ENCODE measurements at regions not wholly inside any gene's neighbourhood (a gene's known extent, or its start where the extent isn't known, plus 50 kb on each side); places are given as distances from the start of the nearest gene placed in this dataset.
"Not testable (repeated sequence)": the region's sequence is repeated elsewhere in the genome, so short reads cannot be mapped to it uniquely, and the experiment has no call there.

DNA sequence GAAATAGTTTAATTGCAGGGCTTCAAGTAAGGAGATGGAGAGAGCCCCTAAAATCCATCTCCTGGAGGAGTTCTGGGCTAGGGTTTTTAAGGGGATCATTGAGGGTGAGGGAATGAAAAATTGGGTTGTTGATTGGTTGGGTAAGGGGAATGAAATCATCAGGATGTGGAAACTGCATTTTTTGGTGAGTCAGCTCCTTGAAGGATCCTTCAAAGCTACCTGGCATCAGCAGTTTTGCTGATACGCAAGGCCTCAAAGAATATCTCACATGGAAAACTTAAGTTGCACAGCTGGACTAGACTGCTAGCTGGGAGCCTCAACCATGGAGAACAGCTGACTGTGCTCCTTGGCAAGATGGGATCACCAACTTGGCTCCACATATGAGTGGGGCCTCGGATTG is 136.7 kb downstream of the FGF10 start:
- no peak for DNase-seq (ENCODE audit: low spot score)

DNA sequence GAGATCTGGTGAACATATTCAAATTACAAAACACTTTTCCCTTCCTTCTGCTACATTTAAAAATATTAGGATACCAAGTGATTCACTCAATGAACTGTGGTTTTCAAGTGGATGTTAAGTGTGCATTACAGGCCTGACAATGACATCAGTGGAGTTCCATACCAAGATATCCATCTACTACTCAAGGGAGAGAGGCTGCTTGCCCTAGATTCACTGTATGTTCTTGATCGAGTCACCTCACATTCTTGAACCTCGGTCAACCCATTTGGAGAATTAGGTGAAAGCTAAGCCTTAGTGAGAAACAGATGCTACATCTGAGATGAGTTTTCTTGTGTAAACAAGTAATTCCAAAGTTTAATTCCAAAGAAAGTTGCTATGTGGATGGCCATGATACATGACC is 142.2 kb downstream of the FGF10 start:
- DNase-seq (ENCODE audit: low spot score): peak; percentile 12

DNA sequence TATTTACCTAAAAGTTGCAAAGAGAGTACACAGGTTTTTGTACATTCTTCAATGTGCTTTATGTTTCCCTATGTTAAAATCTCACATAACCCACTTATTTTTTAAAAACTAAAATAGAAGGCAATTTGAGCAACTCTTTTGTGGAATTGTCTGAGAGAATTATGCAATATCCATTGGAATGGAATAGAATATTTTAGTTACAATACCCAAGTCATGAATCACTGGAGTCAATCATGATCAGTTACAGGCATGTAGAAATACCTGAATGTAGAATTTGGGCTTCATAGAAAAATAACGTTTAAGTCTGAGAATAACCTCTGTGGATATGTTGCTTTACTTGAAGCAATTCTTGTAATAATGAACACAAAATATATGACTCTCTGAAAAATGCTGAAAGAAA is 143.3 kb downstream of the FGF10 start:
- no peak for DNase-seq (ENCODE audit: low spot score)

DNA sequence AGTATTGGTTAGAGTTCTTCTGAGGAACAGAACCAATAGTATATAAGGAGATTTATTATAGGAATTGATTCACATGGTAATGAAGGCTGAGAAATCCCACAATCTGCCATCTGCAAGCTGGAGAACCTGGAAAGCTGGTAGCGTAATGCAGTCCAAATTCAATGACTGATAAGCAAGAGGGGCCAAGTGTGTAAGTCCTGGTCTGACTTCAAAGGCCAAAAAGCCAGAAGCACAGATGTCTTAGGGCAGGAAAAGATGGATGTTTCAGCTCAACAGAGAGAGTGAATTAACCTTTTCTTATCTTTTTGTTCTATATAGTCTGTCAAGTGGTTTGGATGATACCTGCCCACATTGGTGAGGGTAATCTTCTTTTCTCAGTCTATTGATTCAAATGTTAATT is 146.4 kb downstream of the FGF10 start:
- no peak for DNase-seq (ENCODE audit: low spot score)

DNA sequence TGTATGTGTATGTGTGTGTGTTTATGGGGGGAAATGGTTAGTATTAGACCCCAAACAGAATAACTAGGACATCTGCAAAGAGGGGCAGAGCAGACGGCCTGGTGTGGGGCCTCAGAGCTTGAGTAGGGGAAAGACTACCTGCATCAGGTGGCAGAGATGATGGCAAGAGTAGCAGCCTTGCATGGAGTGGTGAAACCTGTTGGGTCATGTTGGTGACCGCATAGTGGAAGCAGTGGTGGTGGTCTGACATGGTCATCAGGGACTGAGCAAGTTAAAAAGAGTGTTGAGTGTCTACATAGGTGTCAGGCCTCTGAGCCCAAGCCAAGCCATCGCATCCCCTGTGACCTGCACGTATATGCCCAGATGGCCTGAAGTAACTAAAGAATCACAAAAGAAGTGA is 153.2 kb downstream of the FGF10 start:
- DNase-seq (ENCODE audit: low spot score): no peak

DNA sequence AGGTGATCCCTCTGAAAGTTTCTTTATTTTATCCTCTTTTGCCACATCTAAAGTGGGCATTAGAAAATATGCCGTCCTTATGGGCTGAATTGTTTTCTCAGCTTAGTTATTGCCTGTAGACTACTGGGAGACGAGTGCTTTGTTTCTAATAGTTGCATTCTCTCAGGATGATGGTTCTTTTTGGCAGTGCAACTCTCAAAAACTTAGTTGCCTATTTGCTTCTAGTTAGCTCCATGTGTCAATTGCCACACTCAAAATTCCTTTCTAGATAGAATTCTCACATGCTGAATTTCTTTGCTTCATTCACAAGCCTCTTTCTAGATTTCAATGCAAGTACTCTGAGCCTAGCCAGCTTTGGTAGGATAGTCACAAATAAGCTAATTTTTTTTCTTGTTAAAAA is 155.5 kb downstream of the FGF10 start:
- DNase-seq (ENCODE audit: low spot score): peak; percentile 19

DNA sequence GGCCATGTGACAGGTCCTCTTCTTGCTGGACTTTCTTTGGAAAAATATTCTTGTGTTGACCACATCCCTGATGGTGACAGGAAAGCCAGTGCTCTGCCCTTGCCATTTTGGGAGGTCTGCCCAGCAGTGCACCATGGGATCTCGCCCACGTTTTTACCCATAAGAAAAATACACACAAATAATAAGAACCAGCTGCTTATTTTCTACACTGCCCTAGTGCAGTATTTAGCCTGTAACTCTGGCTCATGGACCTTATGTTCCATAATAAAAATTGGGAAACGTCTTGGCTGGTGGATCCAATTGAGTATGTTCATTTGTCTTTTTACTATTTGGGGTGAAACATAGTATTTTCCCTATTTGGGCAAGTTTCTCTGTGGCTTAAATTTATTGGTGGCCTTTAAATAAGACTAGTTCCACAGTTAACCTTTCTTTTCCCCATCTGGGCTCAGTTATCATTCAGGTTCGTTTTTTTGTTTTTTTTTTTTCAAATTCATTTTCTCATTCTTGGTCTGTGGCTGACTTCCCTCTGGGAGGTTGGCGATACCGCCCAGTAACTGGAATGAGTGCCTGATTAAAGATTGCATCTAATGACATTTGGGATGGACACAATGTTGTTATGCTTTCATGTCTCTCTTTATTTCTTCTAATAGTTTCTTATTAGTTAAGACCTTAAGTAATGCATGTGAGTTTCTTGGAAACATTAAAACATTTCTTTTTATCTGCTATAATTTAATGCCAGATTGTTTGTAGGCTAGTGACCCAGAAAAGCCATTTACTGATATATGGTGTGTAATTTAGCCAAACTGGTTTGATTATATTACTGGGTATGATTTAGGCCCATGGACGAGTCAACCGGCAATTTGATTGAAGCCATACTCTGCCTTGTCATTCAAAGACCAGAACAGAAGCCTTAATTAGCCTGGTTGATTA is 163.7 kb downstream of the FGF10 start:
- no peak for DNase-seq (ENCODE audit: low spot score)

DNA sequence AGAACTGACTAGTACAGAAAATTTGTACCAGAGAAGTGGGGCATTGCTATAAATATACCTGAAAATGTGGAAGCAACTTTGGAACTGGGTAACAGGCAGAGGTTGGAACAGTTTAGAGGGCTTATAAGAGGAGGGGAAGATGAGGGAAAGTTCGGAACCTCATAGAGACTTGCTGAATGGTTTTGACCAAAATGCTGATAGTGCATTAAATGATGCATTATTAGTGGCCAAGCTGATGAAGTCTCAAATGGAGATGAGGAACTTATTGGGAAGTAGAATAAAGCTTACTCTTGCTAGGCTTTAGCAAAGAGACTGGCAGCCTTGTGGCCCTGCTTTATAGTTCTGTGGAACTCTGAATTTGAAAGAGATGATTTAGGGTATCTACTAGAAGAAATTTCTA is 189.8 kb downstream of the FGF10 start:
- DNase-seq (ENCODE audit: low spot score): no peak

DNA sequence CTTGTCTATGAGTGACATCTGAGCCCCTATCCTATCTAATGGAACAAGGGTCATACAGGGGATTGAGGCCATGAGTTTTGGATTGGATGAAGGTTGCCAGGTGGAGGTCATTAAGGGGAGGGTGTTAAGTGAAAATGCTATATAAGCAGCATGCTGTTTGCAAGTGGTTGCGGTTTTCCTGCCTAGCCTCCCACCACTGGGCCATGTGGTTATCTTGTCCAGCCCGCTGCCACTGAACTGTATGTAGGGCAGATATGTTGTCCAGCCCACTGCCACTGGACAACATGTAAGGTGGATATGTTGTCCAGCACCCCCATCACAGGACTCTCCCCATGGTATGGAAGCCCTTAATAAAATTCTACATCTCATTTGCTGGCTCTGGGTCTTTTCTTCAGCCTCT is 200.0 kb downstream of the FGF10 start:
- DNase-seq (ENCODE audit: low spot score): no peak

DNA sequence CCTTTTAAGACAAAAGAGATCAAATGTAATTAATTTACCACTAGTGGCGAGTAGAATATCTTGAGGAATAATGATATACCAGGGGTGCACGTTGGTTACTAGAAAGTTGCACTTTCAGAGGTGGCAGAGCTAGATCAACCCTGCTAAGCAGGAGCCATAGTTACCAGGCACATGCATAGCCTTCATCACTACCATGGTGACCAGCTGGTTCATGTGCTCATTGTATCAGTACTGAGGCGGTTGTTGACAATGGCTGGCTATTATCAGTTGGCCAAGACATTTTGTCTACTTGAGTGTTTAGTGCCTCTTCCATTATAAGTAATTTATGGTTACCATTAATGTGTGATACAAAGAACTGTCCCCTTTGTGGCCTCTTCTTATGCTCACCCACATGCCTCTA is 201.2 kb downstream of the FGF10 start:
- DNase-seq (ENCODE audit: low spot score): no peak

DNA sequence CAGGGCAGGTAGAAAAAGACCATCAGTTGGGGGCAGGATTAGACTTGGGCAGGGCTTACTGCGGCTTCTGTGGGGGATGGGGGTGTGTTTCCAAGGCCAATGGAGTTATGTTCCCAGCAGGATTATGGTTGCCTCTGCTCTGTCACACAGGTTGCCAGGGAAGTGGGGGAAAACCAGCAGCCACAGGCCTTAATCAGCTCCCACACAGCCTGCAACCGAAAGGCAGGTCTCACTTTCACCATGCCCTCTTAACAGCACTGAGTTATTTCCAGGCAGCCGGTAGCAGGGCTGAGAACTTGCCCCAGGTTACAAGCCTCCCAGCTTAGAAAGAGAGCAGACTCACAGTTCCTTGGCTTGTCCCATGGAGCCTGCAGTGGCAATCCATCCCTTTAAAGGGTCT is 205.5 kb downstream of the FGF10 start:
- DNase-seq (ENCODE audit: low spot score): no peak

DNA sequence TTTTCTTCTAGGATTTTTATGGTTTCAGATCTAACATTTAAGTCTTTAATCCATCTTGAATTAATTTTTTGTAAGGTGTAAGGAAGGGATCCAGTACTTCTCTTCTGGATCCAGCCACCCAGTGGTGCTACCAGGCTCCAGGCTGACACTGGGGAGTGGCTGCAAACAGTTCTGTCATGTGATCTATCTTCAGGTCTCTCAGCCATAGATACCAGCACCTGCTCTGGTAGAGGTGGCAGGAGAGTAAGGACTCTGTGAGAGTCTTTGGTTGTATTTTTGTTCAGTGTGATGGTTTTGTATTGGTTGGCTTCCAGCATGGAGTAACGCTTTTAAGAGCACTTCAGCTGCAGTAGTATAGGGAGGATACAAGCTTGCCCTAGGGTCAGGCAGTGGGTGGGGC is 205.9 kb downstream of the FGF10 start:
- no peak for DNase-seq (ENCODE audit: low spot score)

DNA sequence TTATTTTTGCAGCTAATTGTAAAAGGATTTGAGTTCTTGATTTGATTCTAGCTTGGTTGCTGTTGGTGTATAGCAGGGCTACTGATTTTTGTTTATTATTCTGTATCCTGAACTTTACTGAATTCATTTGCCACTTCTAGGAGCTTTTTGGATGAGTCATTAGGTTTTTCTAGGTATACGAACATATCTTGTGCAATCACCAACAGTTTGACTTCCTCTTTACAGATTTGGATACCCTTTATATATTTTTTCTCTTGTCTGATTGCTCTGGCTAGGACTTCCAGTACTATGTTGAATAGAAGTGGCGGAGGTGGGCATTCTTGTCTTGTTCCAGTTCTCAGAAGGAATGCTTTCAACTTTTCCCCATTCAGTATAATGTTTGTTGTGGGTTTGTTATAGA is 210.8 kb downstream of the FGF10 start:
- DNase-seq (ENCODE audit: low spot score): no peak

DNA sequence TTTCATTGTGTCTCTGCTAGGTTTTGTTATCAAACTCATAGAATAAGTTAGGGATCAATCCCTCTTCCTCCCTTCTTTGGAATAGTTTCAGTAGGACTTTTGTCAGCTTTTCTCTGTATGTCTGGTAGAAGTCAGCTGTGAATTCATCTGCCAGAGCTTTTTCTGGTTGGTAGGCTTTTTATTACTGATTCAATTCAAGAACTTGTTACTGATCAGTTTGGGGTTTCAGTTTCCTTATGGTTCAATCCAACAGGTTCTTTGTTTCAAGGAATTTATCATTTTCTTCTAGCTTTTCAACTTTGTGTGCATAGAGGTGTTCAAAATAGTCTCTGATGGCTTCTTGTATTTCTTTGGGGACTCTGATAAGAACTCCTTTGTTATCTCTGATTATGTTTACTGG is 221.7 kb downstream of the FGF10 start:
- DNase-seq (ENCODE audit: low spot score): no peak

DNA sequence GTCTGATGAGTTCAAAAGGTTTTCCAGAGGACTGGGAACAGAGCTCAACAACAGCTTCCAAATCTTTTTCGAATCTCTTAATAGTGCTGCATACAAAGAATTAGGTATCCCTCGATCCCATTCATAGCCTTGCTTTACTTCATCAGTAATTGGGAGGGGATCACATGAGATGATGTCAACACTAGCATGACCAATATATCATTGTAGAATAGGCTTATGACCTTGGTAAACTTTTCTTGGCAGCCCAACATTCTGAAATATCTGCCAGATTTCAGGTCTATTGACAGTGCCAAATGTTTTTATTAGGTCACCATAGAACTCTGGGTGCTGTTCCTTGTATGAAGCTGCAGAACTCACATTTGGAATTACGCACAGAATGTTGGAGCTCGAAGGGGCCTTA is 228.9 kb downstream of the FGF10 start:
- DNase-seq (ENCODE audit: low spot score): no peak

DNA sequence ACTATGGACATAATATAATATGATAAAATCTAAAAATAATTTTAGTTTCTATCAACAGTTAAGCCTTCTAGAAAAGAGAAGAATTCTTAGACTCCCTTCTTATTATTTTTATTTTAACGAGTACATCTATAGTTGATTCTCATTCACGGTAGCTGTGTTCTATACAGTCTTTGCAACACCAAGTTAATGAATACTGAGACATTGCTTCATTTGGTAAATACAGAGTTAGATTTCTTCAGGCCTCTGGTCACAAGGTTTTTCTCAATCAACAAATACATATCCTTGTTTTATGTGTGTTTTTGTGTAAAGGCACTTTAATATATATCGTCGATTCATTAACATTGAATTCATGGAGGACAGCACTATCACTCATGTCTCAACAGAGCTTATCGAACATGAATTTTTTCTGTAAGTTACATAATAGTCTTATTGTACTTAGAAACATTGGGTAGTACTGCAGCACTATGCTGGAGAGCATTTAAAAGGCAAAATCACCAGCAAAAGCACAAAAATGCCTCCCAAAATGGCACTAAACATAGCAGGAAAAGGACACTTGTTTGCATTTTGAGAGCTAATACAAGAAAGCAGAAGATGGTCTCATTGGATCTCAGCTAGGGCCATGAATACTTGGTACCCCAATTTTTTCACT is 239.0 kb downstream of the FGF10 start:
- no peak for DNase-seq (ENCODE audit: low spot score)

DNA sequence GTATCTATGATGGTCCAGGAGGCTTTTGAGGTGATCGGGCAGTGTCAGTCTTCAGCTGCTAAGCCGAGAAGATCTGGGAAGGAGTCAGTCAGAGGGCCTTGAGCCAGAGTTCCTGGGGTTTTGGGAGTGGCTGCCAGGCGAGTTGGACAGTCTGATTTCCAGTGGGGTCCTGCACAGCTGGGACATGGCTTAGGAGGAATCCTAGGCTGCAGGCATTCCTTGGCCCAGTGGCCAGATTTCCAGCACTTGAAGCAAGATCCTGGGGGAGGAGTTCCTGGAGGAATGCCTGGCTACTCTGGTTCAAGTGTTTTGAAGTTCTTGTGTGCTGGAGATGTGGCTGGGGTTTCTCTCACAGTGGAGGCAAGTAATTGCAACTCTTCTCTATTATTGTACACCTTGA is 271.3 kb downstream of the FGF10 start:
- DNase-seq (ENCODE audit: low spot score): not testable (repeated sequence)

DNA sequence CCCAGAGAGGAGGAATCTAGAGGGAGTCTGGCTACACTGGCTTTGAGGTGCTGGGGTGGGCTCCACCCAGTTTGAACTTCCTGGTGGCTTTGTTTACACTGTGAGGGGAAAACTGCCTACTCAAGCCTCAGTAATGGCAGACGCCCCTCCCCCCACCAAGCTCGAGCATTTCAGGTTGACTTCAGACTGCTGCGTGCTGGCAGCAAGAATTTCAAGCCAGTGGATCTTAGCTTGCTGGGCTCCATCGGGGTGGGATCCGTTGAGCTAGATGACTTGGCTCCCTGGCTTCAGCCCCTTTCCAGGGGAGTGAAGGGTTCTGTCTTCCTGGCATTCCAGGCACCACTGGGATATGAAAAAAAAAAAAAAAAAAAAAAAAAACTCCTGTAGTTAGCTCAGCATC is 281.0 kb downstream of the FGF10 start:
- DNase-seq (ENCODE audit: low spot score): not testable (repeated sequence)

DNA sequence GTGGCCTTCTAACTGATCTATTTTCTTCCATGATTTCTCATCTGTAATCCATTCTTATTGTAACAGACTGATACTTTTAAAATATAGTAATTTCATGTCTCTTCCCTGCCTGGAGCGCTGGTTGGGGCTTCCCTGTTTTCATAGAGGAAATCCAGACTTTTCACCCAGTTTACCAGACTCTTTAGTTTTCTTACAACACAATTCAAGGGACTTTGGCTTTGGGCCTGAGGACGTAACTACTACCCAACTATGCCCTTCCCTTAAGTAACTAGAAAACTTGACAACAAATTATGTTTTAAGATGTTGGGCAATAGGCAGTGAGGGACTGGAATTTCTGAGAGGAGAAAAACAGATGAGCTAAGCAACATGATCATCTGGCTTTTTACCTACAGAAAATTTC is 289.6 kb downstream of the FGF10 start:
- DNase-seq (ENCODE audit: low spot score): no peak

DNA sequence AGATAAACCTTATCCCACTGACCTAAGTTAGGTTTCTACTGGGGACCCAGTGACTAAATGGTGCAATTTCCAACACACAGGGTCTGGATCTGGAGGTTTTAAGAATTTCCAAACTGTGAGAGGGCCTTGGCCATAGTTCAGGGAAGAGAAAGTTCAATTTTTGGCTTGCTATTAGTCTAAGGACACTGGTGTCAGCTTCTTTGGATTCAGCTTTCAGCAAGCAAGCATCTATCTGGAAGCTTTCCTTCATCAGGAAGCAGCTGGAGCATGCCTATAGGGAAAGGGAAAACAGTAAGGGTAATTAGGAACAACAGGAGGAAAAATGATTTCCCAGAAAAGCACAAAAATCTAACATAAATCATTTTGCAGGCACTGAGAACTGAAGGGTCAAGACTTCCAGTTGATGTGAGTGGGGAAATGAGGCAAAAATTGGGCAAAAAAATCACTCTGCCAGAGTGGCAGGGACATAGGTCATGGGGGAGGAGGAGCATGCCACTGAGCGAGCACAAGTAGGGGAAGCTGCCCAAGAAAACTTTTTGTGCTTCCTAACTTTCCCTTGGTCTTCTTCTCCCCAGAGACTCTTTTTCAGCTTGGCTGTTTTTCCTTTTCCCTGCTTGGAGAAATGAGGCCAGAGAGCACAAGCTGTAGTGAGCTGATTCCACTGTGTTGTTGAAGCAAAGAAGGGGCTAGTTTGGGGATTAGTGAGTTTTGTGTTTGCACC is 299.6 kb downstream of the FGF10 start:
- no peak for DNase-seq (ENCODE audit: low spot score)

DNA sequence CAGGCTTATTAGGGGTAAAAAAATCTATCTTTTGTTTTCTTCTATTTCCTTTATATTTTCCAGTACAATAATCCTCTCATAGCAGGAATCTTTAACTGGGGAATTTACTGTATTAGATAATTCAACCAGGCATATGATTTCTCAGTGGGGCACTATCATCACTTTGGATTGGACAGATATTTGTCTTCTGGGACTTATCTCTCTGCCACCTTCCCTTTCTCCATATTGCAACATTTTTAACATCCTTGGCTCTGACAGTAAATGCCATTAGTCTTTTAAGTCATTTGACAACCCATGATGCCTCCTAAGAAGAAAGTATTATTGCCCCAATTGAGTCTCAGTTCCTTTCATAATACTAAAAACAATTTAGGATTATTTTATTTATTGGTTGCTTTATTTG is 304.1 kb downstream of the FGF10 start:
- no peak for DNase-seq (ENCODE audit: low spot score)

DNA sequence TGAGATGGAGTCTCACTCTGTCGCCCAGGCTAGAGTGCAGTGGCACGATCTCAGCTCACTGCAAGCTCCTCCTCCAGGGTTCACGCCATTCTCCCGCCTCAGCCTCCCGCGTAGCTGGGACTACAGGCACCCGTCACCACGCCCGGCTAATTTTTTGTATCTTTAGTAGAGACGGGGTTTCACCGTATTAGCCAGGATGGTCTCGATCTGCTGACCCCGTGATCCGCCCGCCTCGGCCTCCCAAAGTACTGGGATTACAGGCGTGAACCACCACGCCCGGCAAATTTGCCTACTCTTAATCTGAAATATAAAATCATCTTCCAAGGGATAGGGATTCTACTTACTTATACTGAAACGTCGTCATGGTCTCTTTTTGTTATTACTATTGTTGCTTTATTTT is 314.7 kb downstream of the FGF10 start:
- not testable (repeated sequence) for DNase-seq (ENCODE audit: low spot score)

DNA sequence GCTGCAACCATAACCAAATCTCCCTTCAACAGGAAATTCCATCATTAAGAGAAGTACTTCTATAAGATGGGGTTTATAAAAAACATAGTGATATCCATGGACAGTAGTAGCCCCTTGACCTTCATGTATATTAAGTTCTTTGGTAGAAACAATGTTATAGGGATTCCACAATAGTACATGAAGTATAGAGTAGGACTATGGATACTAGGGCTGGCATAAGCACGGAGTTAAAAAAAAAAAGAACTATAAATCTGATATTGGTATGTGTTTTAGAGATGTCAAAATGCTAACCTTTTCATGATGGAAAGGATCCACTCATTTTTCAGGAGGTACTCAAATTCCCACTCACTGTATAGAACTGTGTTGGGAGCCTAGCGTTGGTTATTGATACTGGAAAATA is 337.6 kb downstream of the FGF10 start:
- no peak for DNase-seq (ENCODE audit: low spot score)

All from AG20443 (cell line).